HepG2 (cell line): ENCODE measurements at regions not wholly inside any gene's neighbourhood (a gene's known extent, or its start where the extent isn't known, plus 50 kb on each side); places are given as distances from the start of the nearest gene placed in this dataset.

Experiments
- ATAC-seq: fragments of 200-7000 bp; cut with Tn5 transposase; 3 replicates; pipeline ENCODE4 v1.9.1; 2020; ENCODE audit warnings: mild to moderate bottlenecking, moderate library complexity
- BruUV-seq: library from RNA; stranded (reverse); fragments of 400-500 nt; replicated peaks from 2 replicates; lab custom pipeline; 2021; lab: Mats Ljungman, UMichigan
- CTCF ChIA-PET: fragments of 300-600 bp; formaldehyde crosslinking; extraction: SDS; loops from one replicate; lab custom pipeline; 2021; ENCODE audit warnings: low total read pairs, inconsistent platforms, low intra/inter-chr PET ratio; lab: Yijun Ruan, JAX
- POLR2A ChIA-PET: fragments of 350-600 bp; sonication (Branson Sonifier 250); formaldehyde crosslinking; loops from one replicate; lab custom pipeline; 2020; ENCODE audit warnings: antibody characterized with exemption, inconsistent platforms; lab: Yijun Ruan, JAX
- DNase-seq: peaks from one replicate; pipeline ENCODE4 v3.0.0-alpha.2; 2015; ENCODE audit warnings: low spot score
- FAIRE-seq: peaks from 3 replicates; lab custom pipeline; 2011; peaks lifted over from hg19 to GRCh38; lab: Jason Lieb, UNC
- H2AFZ ChIP-seq: one replicate; pipeline ENCODE4 v1.6.1; 2011; ENCODE audit warnings: low read length, inconsistent platforms
- H3K27ac ChIP-seq: fragments of 300-600 bp; 3 replicates; pipeline ENCODE4 v1.8.0; 2011; ENCODE audit warnings: mixed run types, mild to moderate bottlenecking, mixed read lengths, low read length, inconsistent platforms; ENCODE audit not compliant: insufficient read depth; ENCODE audit errors: extremely low read length
- H3K27me3 ChIP-seq, 2 experiments: fragments of 200-600 bp in 1 of 2; 2 replicates in 1 of 2; 3 replicates in 1 of 2; pipeline versions ENCODE4 v1.6.0 to v1.8.0; 2011; ENCODE audit warnings: low read length in 2 of 2, mild to moderate bottlenecking in 2 of 2, moderate library complexity in 2 of 2, inconsistent platforms in 1 of 2; ENCODE audit not compliant: insufficient read depth in 2 of 2, control insufficient read depth in 1 of 2
- H3K36me3 ChIP-seq, 2 experiments: fragments of 200-600 bp in 1 of 2; replicated peaks in 1 of 2; 2 replicates in 1 of 2; 3 replicates in 1 of 2; pipeline versions ENCODE4 v1.5.1 to v1.8.0; 2011; ENCODE audit warnings: low read length in 2 of 2, inconsistent platforms in 1 of 2; ENCODE audit not compliant: insufficient read depth in 2 of 2, control insufficient read depth in 1 of 2
- H3K4me1 ChIP-seq: 2 replicates; pipeline ENCODE4 v1.5.1; 2012; ENCODE audit warnings: low read length, inconsistent platforms; ENCODE audit not compliant: insufficient read depth
- H3K4me2 ChIP-seq: 2 replicates; pipeline ENCODE4 v1.6.0; 2011; ENCODE audit warnings: low read depth, low read length, inconsistent platforms
- H3K4me3 ChIP-seq, 3 experiments: fragments of 200-600 bp in 1 of 3; sonication (generic), shearing (Covaris generic) in 1 of 3; replicated peaks in 1 of 3; 2 replicates each; pipeline ENCODE4 v1.5.1; 2011 to 2016; ENCODE audit warnings: low read length in 3 of 3, inconsistent platforms in 2 of 3, low read depth in 2 of 3, mild to moderate bottlenecking in 2 of 3, control low read depth in 1 of 3, mixed read lengths in 1 of 3; ENCODE audit not compliant: insufficient read depth in 1 of 3
- H3K79me2 ChIP-seq: one replicate; pipeline ENCODE4 v1.6.1; 2011; ENCODE audit warnings: low read length, inconsistent platforms; ENCODE audit not compliant: insufficient read depth
- H3K9ac ChIP-seq: 2 replicates; pipeline ENCODE4 v1.6.0; 2011; ENCODE audit warnings: mild to moderate bottlenecking, low read depth, low read length, inconsistent platforms; ENCODE audit not compliant: insufficient read depth
- H3K9me3 ChIP-seq: 2 replicates; pipeline ENCODE4 v1.5.1; 2012; ENCODE audit warnings: mild to moderate bottlenecking, low read length
- H4K20me1 ChIP-seq: 2 replicates; pipeline ENCODE4 v1.6.0; 2011; ENCODE audit warnings: inconsistent platforms, mild to moderate bottlenecking, low read length, moderate library complexity; ENCODE audit not compliant: insufficient read depth
- HNF1A ChIP-seq, 2 experiments: sonication (generic) in 1 of 2; formaldehyde crosslinking in 1 of 2; IDR thresholded peaks; 2 replicates each; pipeline versions ENCODE4 v1.4.0 to v1.6.1; 2016 to 2020; ENCODE audit warnings: borderline replicate concordance in 1 of 2, low read depth in 1 of 2, mild to moderate bottlenecking in 1 of 2, missing genetic modification reagents in 1 of 2
- KDM5A ChIP-seq: fragments of 200-600 bp; sonication (generic); IDR thresholded peaks from 2 replicates; pipeline ENCODE4 v1.7.0; 2018; ENCODE audit warnings: antibody characterized with exemption, mild to moderate bottlenecking, low read length, borderline replicate concordance
- NFATC3 ChIP-seq: sonication (generic); formaldehyde crosslinking; IDR thresholded peaks from 2 replicates; pipeline ENCODE4 v1.5.1; 2020; ENCODE audit warnings: mild to moderate bottlenecking, missing genetic modification reagents
- PCBP2 ChIP-seq: fragments of 200-400 bp; formaldehyde crosslinking; optimal IDR thresholded peaks from 2 replicates; pipeline ENCODE3; 2018; ENCODE audit warnings: low read length, low read depth; ENCODE audit not compliant: poor library complexity, severe bottlenecking
- ZBTB33 ChIP-seq: sonication (generic); formaldehyde crosslinking; IDR thresholded peaks from 2 replicates; pipeline ENCODE4 v1.4.0; 2020; ENCODE audit warnings: missing genetic modification reagents
- ZFP36L1 ChIP-seq: sonication (generic); formaldehyde crosslinking; IDR thresholded peaks from 2 replicates; pipeline ENCODE4 v1.8.0; 2022; ENCODE audit warnings: mild to moderate bottlenecking, missing genetic modification reagents, moderate library complexity
- ZNF121 ChIP-seq: sonication (generic); formaldehyde crosslinking; IDR thresholded peaks from 2 replicates; pipeline ENCODE4 v1.5.0; 2020; ENCODE audit warnings: mild to moderate bottlenecking, missing genetic modification reagents
- ZNF251 ChIP-seq: sonication (generic); formaldehyde crosslinking; IDR thresholded peaks from 2 replicates; pipeline ENCODE4 v1.9.0; 2021; ENCODE audit warnings: mild to moderate bottlenecking, missing genetic modification reagents
- WGBS: methylation state at CpG from one replicate; pipeline ENCODE4 v1.1.6; 2017; ENCODE audit warnings: low lambda C conversion rate; 5-methylcytosine and 5-hydroxymethylcytosine counted together
- in situ Hi-C: cut with HindIII; loops from 2 replicates; pipeline ENCODE4 v1.10.0; 2017; ENCODE audit warnings: low pct_unique_long_range_greater_than_20kb; ENCODE audit not compliant: extremely low pct_ligation_motif_present
- intact Hi-C: fragments of 100-400 bp; cut with micrococcal nuclease; formaldehyde crosslinking; loops from one replicate; pipeline ENCODE4 v1.10.0; 2022; ENCODE audit not compliant: unreplicated experiment
- TF ChIP-seq, protein P1 (sequence below): IDR thresholded peaks from 2 replicates; pipeline ENCODE4 v1.6.1; 2016

DNA sequence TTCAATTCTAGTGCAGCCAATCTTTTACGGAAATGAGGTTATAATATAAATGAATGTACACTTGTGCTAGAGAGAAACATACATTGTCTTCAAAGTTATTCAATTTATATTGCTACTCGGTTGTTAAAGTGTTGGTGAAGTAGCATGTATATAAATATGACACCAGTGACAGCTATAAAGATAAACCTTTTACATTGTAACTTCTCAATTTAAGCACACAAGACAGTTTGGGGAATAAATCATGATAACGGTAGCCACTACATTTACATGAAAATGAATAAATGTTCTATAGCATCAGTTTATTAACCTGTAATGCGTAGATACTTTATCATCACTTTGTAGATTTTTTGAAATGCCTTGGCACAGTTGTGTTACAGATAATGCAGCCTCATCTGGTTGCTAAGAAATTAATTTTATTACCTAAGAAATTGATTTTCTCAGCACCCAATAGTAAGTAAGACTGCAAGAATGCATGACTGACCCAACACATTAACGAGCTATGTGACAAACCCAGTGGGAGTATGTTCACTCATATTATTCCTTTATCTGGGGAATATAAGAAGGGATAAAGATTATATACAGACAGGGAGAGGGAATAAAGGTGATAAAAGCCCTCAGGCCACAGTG is 283.9 kb upstream of the NPVF start:
- no peaks in the 10 kb centered on the region for H3K79me2 ChIP-seq
- WGBS, result 5% methylated on average over 5 of the region's 5 CpGs
- no peak overlapping the region for H3K4me2 ChIP-seq
- ATAC-seq, result no peak
- in situ Hi-C loops (no loop called here), intact Hi-C loops (no loop called here)
- ChIA-PET CTCF (no interaction called here), POLR2A (no interaction called here)
- H3K36me3 ChIP-seq, result no peaks in the 10 kb centered on the region
- no peak overlapping the region for H2AFZ ChIP-seq
- no peaks in the 10 kb centered on the region for H3K27me3 ChIP-seq
- FAIRE-seq, result no peak
- BruUV-seq, result no TSS peak
- TF ChIP-seq KDM5A (no peak), ZNF251 (CRISPR knock-in tag) (no peak), ZFP36L1 (CRISPR knock-in tag) (no peak), NFATC3 (no peak), ZNF121 (CRISPR knock-in tag) (no peak)
- TF ChIP-seq, protein P1, sequence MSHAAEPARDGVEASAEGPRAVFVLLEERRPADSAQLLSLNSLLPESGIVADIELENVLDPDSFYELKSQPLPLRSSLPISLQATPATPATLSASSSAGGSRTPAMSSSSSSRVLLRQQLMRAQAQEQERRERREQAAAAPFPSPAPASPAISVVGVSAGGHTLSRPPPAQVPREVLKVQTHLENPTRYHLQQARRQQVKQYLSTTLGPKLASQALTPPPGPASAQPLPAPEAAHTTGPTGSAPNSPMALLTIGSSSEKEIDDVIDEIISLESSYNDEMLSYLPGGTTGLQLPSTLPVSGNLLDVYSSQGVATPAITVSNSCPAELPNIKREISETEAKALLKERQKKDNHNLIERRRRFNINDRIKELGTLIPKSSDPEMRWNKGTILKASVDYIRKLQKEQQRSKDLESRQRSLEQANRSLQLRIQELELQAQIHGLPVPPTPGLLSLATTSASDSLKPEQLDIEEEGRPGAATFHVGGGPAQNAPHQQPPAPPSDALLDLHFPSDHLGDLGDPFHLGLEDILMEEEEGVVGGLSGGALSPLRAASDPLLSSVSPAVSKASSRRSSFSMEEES, result no peak
- H3K9me3 ChIP-seq, result no peaks in the 10 kb centered on the region
- H4K20me1 ChIP-seq, result no peaks in the 10 kb centered on the region
- no peaks in the 10 kb centered on the region for H3K4me1 ChIP-seq
- H3K27ac ChIP-seq, result no peak overlapping the region
- no peak for DNase-seq
- H3K9ac ChIP-seq, result no peak overlapping the region
- H3K4me3 ChIP-seq, result no peak overlapping the region

DNA sequence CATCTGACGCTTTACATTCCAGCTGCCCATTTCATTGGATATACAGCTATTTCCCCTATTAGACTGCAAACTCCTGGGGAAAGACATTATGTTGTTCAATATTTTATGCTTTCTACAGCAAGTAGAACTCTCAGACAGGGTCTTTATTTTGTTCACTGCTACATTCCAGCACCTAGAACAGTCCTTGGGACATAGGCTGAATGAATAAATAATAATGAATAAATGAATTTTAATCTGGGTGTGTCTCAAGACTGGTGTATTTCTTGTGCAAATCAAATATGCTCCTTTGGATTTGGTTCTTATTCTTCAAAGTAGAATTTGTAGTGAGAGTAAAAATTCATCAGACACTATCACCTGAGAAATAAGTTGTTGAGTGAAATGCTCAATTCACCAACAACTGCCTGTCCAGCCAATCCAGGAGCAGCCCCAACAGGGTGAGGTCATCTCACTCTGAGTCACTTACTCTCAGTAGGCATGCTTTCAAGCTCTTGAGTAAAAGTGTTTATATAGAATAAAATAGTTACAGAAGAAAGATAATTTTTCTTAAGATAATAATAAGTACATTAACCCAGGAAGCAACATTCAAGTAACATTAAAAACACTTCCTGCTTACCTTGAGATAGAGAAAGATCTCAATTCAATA is 287.5 kb upstream of the NPVF start:
- WGBS, result 0% methylated on average over 1 of the region's 1 CpG
- CTCF ChIA-PET, result no interaction called here
- POLR2A ChIA-PET, result no interaction called here
- in situ Hi-C loops (no loop called here), intact Hi-C loops (no loop called here)
- Histone ChIP-seq H3K9ac (no peak overlapping the region), H3K4me3 (no peak overlapping the region), H3K79me2 (no peaks in the 10 kb centered on the region), H3K36me3 (no peaks in the 10 kb centered on the region), H3K27ac (no peak overlapping the region), H3K4me1 (no peaks in the 10 kb centered on the region), H3K27me3 (0 out of 5 replicates have a peak, but pooled peaks cover 0 to 4% of the 10 kb centered on the region in 2 experiments), H3K4me2 (no peak overlapping the region), H4K20me1 (no peaks in the 10 kb centered on the region), H3K9me3 (no peaks in the 10 kb centered on the region), H2AFZ (no peak overlapping the region)
- BruUV-seq, result no TSS peak
- ATAC-seq (no peak), DNase-seq (no peak), FAIRE-seq (no peak)
- TF ChIP-seq ZBTB33 (no peak), HNF1A (IDR thresholded peaks at IDR 0.05; ENCODE audit: low read depth) (no peak), HNF1A (CRISPR knock-in tag; IDR thresholded peaks at IDR 0.05; ENCODE audit: borderline replicate concordance) (no peak), PCBP2 (no peak)
